K562 (cell line): ENCODE measurements at regions not wholly inside any gene's neighbourhood (a gene's known extent, or its start where the extent isn't known, plus 50 kb on each side); places are given as distances from the start of the nearest gene placed in this dataset.

Experiments
- ATAC-seq: fragments of 200-7000 bp; cut with Tn5 transposase; 3 replicates; pipeline ENCODE4 v1.9.1; 2020; ENCODE audit warnings: moderate library complexity
- BruUV-seq: library from RNA; stranded (reverse); fragments of 400-500 nt; replicated peaks from 2 replicates; lab custom pipeline; 2021; lab: Mats Ljungman, UMichigan
- CTCF ChIA-PET: fragments of 300-600 bp; formaldehyde crosslinking; extraction: SDS; loops from one replicate; lab custom pipeline; 2021; ENCODE audit warnings: low intra/inter-chr PET ratio; lab: Yijun Ruan, JAX
- POLR2A ChIA-PET: fragments of 300-600, 350-650 bp; sonication (Branson Sonifier 250); formaldehyde crosslinking; extraction: SDS; loops from one replicate; lab custom pipeline; 2021; ENCODE audit warnings: antibody characterized with exemption, inconsistent platforms; lab: Yijun Ruan, JAX
- DNase-seq, 4 experiments: peaks; one replicate each; pipeline versions ENCODE4 v3.0.0 to v3.0.0-alpha.2; 2011 to 2018; ENCODE audit warnings: low spot score in 3 of 4, mixed read lengths in 3 of 4; ENCODE audit errors: extremely low read depth in 1 of 4
- FAIRE-seq: peaks from 2 replicates; lab custom pipeline; 2011; peaks lifted over from hg19 to GRCh38; lab: Jason Lieb, UNC
- H2AFZ ChIP-seq: 2 replicates; pipeline ENCODE4 v1.6.0; 2011; ENCODE audit warnings: low read depth, low read length, control low read depth, inconsistent platforms
- H3K27ac ChIP-seq: fragments of 200-600 bp; 3 replicates; pipeline ENCODE4 v1.8.0; 2011; ENCODE audit warnings: low read depth, mild to moderate bottlenecking, control low read depth, inconsistent platforms, low read length, moderate library complexity, mixed read lengths; ENCODE audit errors: extremely low read depth
- H3K27me3 ChIP-seq, 2 experiments: fragments of 300-600 bp in 1 of 2; 2 replicates in 1 of 2; 3 replicates in 1 of 2; pipeline versions ENCODE4 v1.6.0 to v1.8.0; 2011; ENCODE audit warnings: inconsistent platforms in 2 of 2, low read length in 2 of 2, mild to moderate bottlenecking in 1 of 2, mixed read lengths in 1 of 2, moderate library complexity in 1 of 2; ENCODE audit not compliant: control insufficient read depth in 2 of 2, insufficient read depth in 2 of 2
- H3K36me3 ChIP-seq: fragments of 300-600 bp; 3 replicates; pipeline ENCODE4 v1.8.0; 2011; ENCODE audit warnings: mild to moderate bottlenecking, low read length, inconsistent platforms; ENCODE audit not compliant: control insufficient read depth, insufficient read depth
- H3K4me1 ChIP-seq, 2 experiments: fragments of 200-600 bp in 1 of 2; replicated peaks in 1 of 2; 2 replicates in 1 of 2; 3 replicates in 1 of 2; pipeline versions ENCODE4 v1.5.1 to v1.8.0; 2011; ENCODE audit warnings: inconsistent platforms in 2 of 2, low read length in 2 of 2, mild to moderate bottlenecking in 1 of 2, mixed read lengths in 1 of 2, moderate library complexity in 1 of 2; ENCODE audit not compliant: control insufficient read depth in 2 of 2, insufficient read depth in 2 of 2
- H3K4me2 ChIP-seq: 2 replicates; pipeline ENCODE4 v1.6.1; 2011; ENCODE audit warnings: low read length, control low read depth, inconsistent platforms, mixed read lengths; ENCODE audit not compliant: insufficient read depth
- H3K4me3 ChIP-seq: fragments of 200-600 bp; sonication (generic), shearing (Covaris generic); 2 replicates; pipeline ENCODE4 v1.5.1; 2016; ENCODE audit warnings: control low read depth, inconsistent platforms
- H3K79me2 ChIP-seq: fragments of 200-600 bp; 3 replicates; pipeline ENCODE4 v1.8.0; 2011; ENCODE audit warnings: low read length, inconsistent platforms; ENCODE audit not compliant: control insufficient read depth, insufficient read depth
- H3K9ac ChIP-seq, 2 experiments: 2 replicates each; pipeline versions ENCODE4 v1.6.0 to v1.6.1; 2011; ENCODE audit warnings: low read depth in 2 of 2, low read length in 2 of 2, control low read depth in 1 of 2, inconsistent platforms in 1 of 2, mild to moderate bottlenecking in 1 of 2, mixed read lengths in 1 of 2; ENCODE audit not compliant: insufficient read depth in 1 of 2
- H3K9me1 ChIP-seq: one replicate; pipeline ENCODE4 v1.6.0; 2011; ENCODE audit warnings: inconsistent platforms, mild to moderate bottlenecking, low read length, moderate library complexity; ENCODE audit not compliant: control insufficient read depth, insufficient read depth
- H3K9me3 ChIP-seq: replicated peaks from 2 replicates; pipeline ENCODE4 v1.5.1; 2011; ENCODE audit warnings: low read depth, low read length, inconsistent platforms; ENCODE audit not compliant: control insufficient read depth, insufficient read depth
- H4K20me1 ChIP-seq: replicated peaks from 2 replicates; pipeline ENCODE4 v1.6.1; 2011; ENCODE audit warnings: low read length, inconsistent platforms, mixed read lengths; ENCODE audit not compliant: control insufficient read depth, insufficient read depth
- ATF7 ChIP-seq: fragments of 450-650 bp; IDR thresholded peaks from 2 replicates; pipeline ENCODE4 v1.7.1; 2014; ENCODE audit warnings: mild to moderate bottlenecking, moderate library complexity
- BCL6 ChIP-seq: fragments of 250-450 bp; sonication (Bioruptor Pico); IDR thresholded peaks from 2 replicates; pipeline ENCODE4 v1.4.0; 2020
- BRF1 ChIP-seq: IDR thresholded peaks from 3 replicates; pipeline ENCODE4 v1.6.1; 2011; ENCODE audit warnings: borderline replicate concordance, mild to moderate bottlenecking; ENCODE audit not compliant: insufficient read length; ENCODE audit errors: extremely low read depth
- HCFC1 ChIP-seq: IDR thresholded peaks from 2 replicates; pipeline ENCODE4 v1.6.1; 2012; ENCODE audit warnings: low read depth, low read length, improper control_type of control experiment
- HIVEP1 ChIP-seq: fragments of 250-450 bp; sonication (Bioruptor Pico); IDR thresholded peaks from 2 replicates; pipeline ENCODE4 v1.4.0; 2020; ENCODE audit warnings: mild to moderate bottlenecking
- KLF6 ChIP-seq: fragments of 250-450 bp; sonication (Bioruptor Pico); IDR thresholded peaks from 2 replicates; pipeline ENCODE4 v1.4.0; 2020; ENCODE audit warnings: mild to moderate bottlenecking, moderate library complexity, borderline replicate concordance
- MECOM ChIP-seq: fragments of 250-450 bp; sonication (Bioruptor Pico); IDR thresholded peaks from 2 replicates; pipeline ENCODE4 v1.8.0; 2022; ENCODE audit warnings: inconsistent platforms
- SMARCA5 ChIP-seq: fragments of 450-650 bp; IDR thresholded peaks from 2 replicates; pipeline ENCODE4 v1.6.1; 2016
- ZBTB26 ChIP-seq: fragments of 450-650 bp; formaldehyde crosslinking; IDR thresholded peaks from 2 replicates; pipeline ENCODE4 v1.4.0; 2022; ENCODE audit warnings: missing genetic modification characterization
- ZNF263 ChIP-seq: sonication (generic); formaldehyde crosslinking; IDR thresholded peaks from 2 replicates; pipeline ENCODE4 v1.8.0; 2022; ENCODE audit warnings: mild to moderate bottlenecking, missing genetic modification reagents, borderline replicate concordance
- ZNF354B ChIP-seq: fragments of 250-450 bp; sonication (Bioruptor Pico); IDR thresholded peaks from 2 replicates; pipeline ENCODE4 v1.4.0; 2020
- ZNF445 ChIP-seq: fragments of 250-450 bp; sonication (Bioruptor Pico); IDR thresholded peaks from 2 replicates; pipeline ENCODE4 v1.4.0; 2020; ENCODE audit warnings: low read depth, mild to moderate bottlenecking, moderate library complexity
- ZNF584 ChIP-seq: fragments of 200-800 bp; sonication (Bioruptor generic); IDR thresholded peaks from 2 replicates; pipeline ENCODE4 v1.6.1; 2016; ENCODE audit warnings: low read depth, mild to moderate bottlenecking, missing genetic modification characterization, missing compliant biosample characterization
- WGBS: fragments of 100-300 bp; shearing (Covaris generic); methylation state at CpG from one replicate; pipeline ENCODE4 v1.1.6; 2016; ENCODE audit warnings: low coverage, mixed read lengths; ENCODE audit not compliant: insufficient coverage; ENCODE audit errors: missing lambda C conversion rate; 5-methylcytosine and 5-hydroxymethylcytosine counted together
- in situ Hi-C: fragments of 300-500 bp; cut with MboI; formaldehyde crosslinking; loops from 4 replicates; pipeline ENCODE4 v1.15.0; 2018; ENCODE audit warnings: inconsistent platforms, mixed read lengths
- intact Hi-C: fragments of 100-400 bp; cut with micrococcal nuclease; formaldehyde crosslinking; loops from 2 replicates; pipeline ENCODE4 v1.14.2; 2022

GRCh38 chr18:45207328-45207727, 407.9 kb upstream of the SLC14A2 start:
- TF ChIP-seq HIVEP1 (CRISPR knock-in tag) (no peak), BCL6 (no peak), ZNF263 (CRISPR knock-in tag) (no peak), MECOM (CRISPR knock-in tag) (no peak), SMARCA5 (no peak), ZNF584 (CRISPR knock-in tag) (no peak), ZNF445 (CRISPR knock-in tag) (no peak), ZNF354B (CRISPR knock-in tag) (no peak), BRF1 (no peak), HCFC1 (no peak), KLF6 (CRISPR knock-in tag) (no peak), ATF7 (no peak), ZBTB26 (no peak)
- ChIA-PET POLR2A (no interaction called here), CTCF (no interaction called here)
- ATAC-seq, result no peak
- H3K27me3 ChIP-seq, result no peaks in the 10 kb centered on the region
- no peaks in the 10 kb centered on the region for H3K4me1 ChIP-seq
- H3K27ac ChIP-seq, result no peak overlapping the region
- intact Hi-C loops, result no loop called here
- no peak overlapping the region for H3K4me2 ChIP-seq
- H3K9me3 ChIP-seq, result no peaks in the 10 kb centered on the region
- BruUV-seq, result no TSS peak
- in situ Hi-C loops, result no loop called here
- no peak overlapping the region for H3K9ac ChIP-seq
- no peaks in the 10 kb centered on the region for H3K79me2 ChIP-seq
- DNase-seq, result no peak
- no peaks in the 10 kb centered on the region for H3K36me3 ChIP-seq
- no peak overlapping the region for H2AFZ ChIP-seq
- no peaks in the 10 kb centered on the region for H3K9me1 ChIP-seq
- WGBS, result 0% methylated on average over 1 of the region's 2 CpGs
- no peak for FAIRE-seq
- no peaks in the 10 kb centered on the region; the same call in 1 of the 2 replicates for H4K20me1 ChIP-seq
- H3K4me3 ChIP-seq, result no peak overlapping the region
